T-cell (primary cell): ENCODE measurements at regions not wholly inside any gene's neighbourhood (a gene's known extent, or its start where the extent isn't known, plus 50 kb on each side); places are given as distances from the start of the nearest gene placed in this dataset.

Experiments
- ATAC-seq, 4 experiments: fragments of 200-7000 bp in 3 of 4; fragments of 150-1000 bp in 1 of 4; cut with Tn5 transposase; replicated peaks in 1 of 4; 1 replicate in 3 of 4; 2 replicates in 1 of 4; pipeline ENCODE4 v1.10.0; 2021; ENCODE audit warnings: moderate library complexity in 3 of 4, mild to moderate bottlenecking in 2 of 4, moderate number of reproducible peaks in 1 of 4
- CTCF ChIA-PET, 2 donors: fragments of 300-600 bp; sonication (Branson Sonifier 250); formaldehyde crosslinking; loops; one replicate each; lab custom pipeline; 2022; ENCODE audit warnings: antibody characterized with exemption in 2 of 2; lab: Charles Lee
- POLR2A ChIA-PET, 2 donors: fragments of 300-600 bp; sonication (Branson Sonifier 250); formaldehyde crosslinking; loops; one replicate each; lab custom pipeline; 2022; ENCODE audit warnings: antibody characterized with exemption in 2 of 2; lab: Charles Lee
- DNase-seq, 35 experiments: peaks; one replicate each; pipeline versions ENCODE4 v3.0.0 to v3.0.0-alpha.2; 2013 to 2023
- H3K27ac ChIP-seq: one replicate; pipeline ENCODE4 v1.5.1; 2013; ENCODE audit warnings: low read length
- H3K27me3 ChIP-seq, 2 experiments: replicated peaks in 1 of 2; 1 replicate in 1 of 2; 2 replicates in 1 of 2; pipeline versions ENCODE4 v1.6.1 to v1.7.0; 2013; ENCODE audit warnings: low read length in 1 of 2, mixed read lengths in 1 of 2; ENCODE audit not compliant: control insufficient read depth in 2 of 2, insufficient read depth in 2 of 2; ENCODE audit errors: extremely low read depth in 1 of 2
- H3K36me3 ChIP-seq, 2 donors: 1 replicate in 1 of 2; 2 replicates in 1 of 2; pipeline versions ENCODE4 v1.6.1 to v1.7.0; 2013; ENCODE audit warnings: low read length in 1 of 2; ENCODE audit not compliant: control insufficient read depth in 2 of 2, insufficient read depth in 1 of 2; ENCODE audit errors: extremely low read depth in 1 of 2
- H3K4me1 ChIP-seq, 2 experiments: 1 replicate in 1 of 2; 2 replicates in 1 of 2; pipeline versions ENCODE4 v1.6.1 to v1.7.0; 2013; ENCODE audit warnings: low read length in 2 of 2, mixed read lengths in 1 of 2; ENCODE audit not compliant: insufficient read depth in 2 of 2, control insufficient read depth in 1 of 2; ENCODE audit errors: extremely low read depth in 1 of 2
- H3K4me3 ChIP-seq, 2 donors: 1 replicate in 1 of 2; 2 replicates in 1 of 2; pipeline versions ENCODE4 v1.5.1 to v1.7.0; 2013; ENCODE audit warnings: mild to moderate bottlenecking in 2 of 2, low read length in 1 of 2, moderate library complexity in 1 of 2; ENCODE audit not compliant: control insufficient read depth in 1 of 2; ENCODE audit errors: extremely low read depth in 1 of 2
- H3K9me3 ChIP-seq: 2 replicates; pipeline ENCODE4 v1.7.0; 2013
- H3K27ac Mint-ChIP-seq, 2 donors: one replicate each; pipeline ENCODE4 v1.8.0; 2020 to 2021; ENCODE audit warnings: mild to moderate bottlenecking in 2 of 2, mixed read lengths in 2 of 2
- H3K27me3 Mint-ChIP-seq, 2 donors: one replicate each; pipeline ENCODE4 v1.8.0; 2021 to 2022; ENCODE audit warnings: mixed read lengths in 2 of 2
- H3K36me3 Mint-ChIP-seq: one replicate; pipeline ENCODE4 v1.8.0; 2021; ENCODE audit warnings: mixed read lengths
- H3K4me1 Mint-ChIP-seq, 3 donors: one replicate each; pipeline ENCODE4 v1.8.0; 2020 to 2022; ENCODE audit warnings: mixed read lengths in 3 of 3, mild to moderate bottlenecking in 1 of 3
- H3K4me3 Mint-ChIP-seq, 3 donors: one replicate each; pipeline ENCODE4 v1.8.0; 2020 to 2022; ENCODE audit warnings: mild to moderate bottlenecking in 3 of 3, mixed read lengths in 3 of 3, moderate library complexity in 3 of 3
- H3K9me3 Mint-ChIP-seq, 3 donors: one replicate each; pipeline ENCODE4 v1.8.0; 2020 to 2022; ENCODE audit warnings: mixed read lengths in 3 of 3
- WGBS: methylation state at CpG from one replicate; pipeline ENCODE4 v1.1.5; 2013; ENCODE audit warnings: missing lambda C conversion rate; ENCODE audit not compliant: insufficient coverage; 5-methylcytosine and 5-hydroxymethylcytosine counted together

GRCh38 chr3:101172516-101172915, 147.9 kb downstream of the IMPG2 start:
- WGBS = no CpG with 5 or more reads among the region's 1 CpG
- Histone ChIP-seq H3K27ac (no peak overlapping the region), H3K4me1 (no peaks in the 10 kb centered on the region), H3K4me3 (no peak overlapping the region), H3K27me3 (peaks cover 0 to 3% of the 10 kb centered on the region in 2 experiments), H3K36me3 (no peaks in the 10 kb centered on the region), H3K9me3 (no peaks in the 10 kb centered on the region)
- Mint-ChIP-seq H3K4me1 (no peaks in the 10 kb centered on the region), H3K4me3 (no peak overlapping the region), H3K9me3 (peaks cover 0 to 12% (median 0%) of the 10 kb centered on the region in 3 donors), H3K27me3 (peaks cover 0 to 5% of the 10 kb centered on the region in 2 donors), H3K27ac (no peak overlapping the region), H3K36me3 (no peaks in the 10 kb centered on the region)
- CTCF ChIA-PET = no interaction called here
- DNase-seq (no peak), ATAC-seq (no peak)
- POLR2A ChIA-PET = no interaction called here

DNA sequence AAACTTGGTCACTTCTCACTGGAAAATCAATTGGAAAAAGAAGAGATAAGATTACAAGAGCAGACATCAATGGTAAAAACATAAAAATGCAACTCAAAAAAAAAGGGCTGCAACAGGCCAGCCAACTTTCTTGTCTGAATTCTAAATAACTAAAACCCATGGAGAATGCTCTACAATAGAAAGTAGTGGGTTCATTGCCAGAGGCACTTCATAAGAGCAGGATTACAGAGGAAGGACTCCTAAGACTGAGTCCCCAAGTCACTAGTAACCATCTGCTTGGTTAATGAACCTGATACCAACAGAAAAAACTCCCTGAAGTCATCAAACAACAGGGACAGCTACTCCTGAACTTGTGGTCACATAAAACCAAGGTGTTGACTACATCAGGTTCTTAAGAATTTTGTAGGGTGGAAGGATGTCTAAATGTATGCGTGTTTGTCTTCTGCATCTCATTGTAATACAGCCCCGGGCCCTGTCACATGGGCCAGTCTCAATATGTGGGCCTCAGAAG, 148.6 kb downstream of the IMPG2 start:
- WGBS = no CpG with 5 or more reads among the region's 2 CpGs
- Mint-ChIP-seq H3K4me1 (no peaks in the 10 kb centered on the region), H3K27me3 (peaks cover 3 to 5% of the 10 kb centered on the region in 2 donors), H3K36me3 (no peaks in the 10 kb centered on the region), H3K9me3 (peaks cover 0 to 12% (median 0%) of the 10 kb centered on the region in 3 donors), H3K27ac (no peak overlapping the region), H3K4me3 (no peak overlapping the region)
- H3K27ac ChIP-seq = no peak overlapping the region
- DNase-seq (no peak), ATAC-seq (no peak)
- no peaks in the 10 kb centered on the region for H3K4me1 ChIP-seq
- H3K4me3 ChIP-seq = no peak overlapping the region
- no peaks in the 10 kb centered on the region for H3K9me3 ChIP-seq
- ChIA-PET CTCF (no interaction called here), POLR2A (no interaction called here)
- H3K27me3 ChIP-seq = peaks cover 0 to 3% of the 10 kb centered on the region in 2 experiments
- no peaks in the 10 kb centered on the region for H3K36me3 ChIP-seq

GRCh38 chr3:101170806-101171558, 149.4 kb downstream of the IMPG2 start:
- Histone ChIP-seq H3K4me1 (no peaks in the 10 kb centered on the region), H3K27me3 (peaks cover 0 to 3% of the 10 kb centered on the region in 2 experiments), H3K27ac (no peak overlapping the region), H3K9me3 (no peaks in the 10 kb centered on the region), H3K4me3 (no peak overlapping the region), H3K36me3 (no peaks in the 10 kb centered on the region)
- H3K27ac Mint-ChIP-seq = no peak overlapping the region
- DNase-seq = no peak
- peaks cover 0 to 12% (median 0%) of the 10 kb centered on the region in 3 donors for H3K9me3 Mint-ChIP-seq
- no peaks in the 10 kb centered on the region for H3K4me1 Mint-ChIP-seq
- ChIA-PET POLR2A (no interaction called here), CTCF (no interaction called here)
- H3K4me3 Mint-ChIP-seq = no peak overlapping the region
- no peak for ATAC-seq
- WGBS = 82% methylated on average over 2 of the region's 5 CpGs
- peaks cover 7 to 9% of the 10 kb centered on the region in 2 donors for H3K27me3 Mint-ChIP-seq
- H3K36me3 Mint-ChIP-seq = no peaks in the 10 kb centered on the region

DNA sequence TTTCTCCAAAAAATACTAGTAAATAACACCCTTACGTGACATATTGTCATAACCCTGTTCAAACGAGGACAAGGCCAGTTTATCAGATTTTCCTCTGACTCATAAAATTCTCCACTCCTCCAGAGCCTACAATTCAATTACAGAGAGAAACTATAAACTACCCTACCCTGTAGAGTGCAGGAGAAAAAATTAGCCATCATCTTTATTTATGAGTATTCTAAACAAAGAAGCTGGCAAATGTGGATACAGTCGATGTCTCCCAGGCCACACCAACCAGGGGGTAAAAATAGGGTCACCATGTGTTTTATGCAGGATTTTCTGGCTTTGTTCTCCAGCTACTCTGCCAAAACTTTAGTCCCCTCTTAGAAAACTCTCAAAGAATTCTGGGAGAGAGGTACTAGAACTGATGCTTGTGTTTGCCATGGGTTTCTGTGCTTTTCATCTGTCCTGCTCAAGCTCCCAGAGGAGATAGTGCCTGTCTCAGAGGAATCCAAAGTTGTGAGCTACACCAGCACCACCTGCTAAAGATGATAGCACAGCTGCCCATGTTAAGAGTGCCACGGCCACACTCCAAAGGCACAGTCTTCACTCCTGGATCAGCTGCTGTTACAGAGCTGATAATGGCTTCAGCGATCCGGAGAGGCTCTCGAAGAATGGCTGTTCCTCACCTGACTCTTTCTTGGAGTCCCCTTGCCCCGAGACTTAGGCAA, 150.2 kb downstream of the IMPG2 start:
- Mint-ChIP-seq H3K27ac (no peak overlapping the region), H3K36me3 (no peaks in the 10 kb centered on the region), H3K27me3 (peaks cover 7 to 14% of the 10 kb centered on the region in 2 donors), H3K9me3 (peaks cover 0 to 10% (median 0%) of the 10 kb centered on the region in 3 donors), H3K4me3 (no peak overlapping the region), H3K4me1 (no peaks in the 10 kb centered on the region)
- Histone ChIP-seq H3K27me3 (peaks cover 0 to 3% of the 10 kb centered on the region in 2 experiments), H3K4me3 (no peak overlapping the region), H3K4me1 (no peaks in the 10 kb centered on the region), H3K9me3 (no peaks in the 10 kb centered on the region), H3K27ac (no peak overlapping the region), H3K36me3 (no peaks in the 10 kb centered on the region)
- ChIA-PET POLR2A (interaction anchor here in 1 of 2 donors (1.0 kb wide), 1 partner anchor 12 kb away, joined by 3 read pairs; no protein-coding TSS in a partner anchor), CTCF (no interaction called here)
- WGBS = 92% methylated on average over 4 of the region's 8 CpGs
- DNase-seq = no peak
- no peak for ATAC-seq

DNA sequence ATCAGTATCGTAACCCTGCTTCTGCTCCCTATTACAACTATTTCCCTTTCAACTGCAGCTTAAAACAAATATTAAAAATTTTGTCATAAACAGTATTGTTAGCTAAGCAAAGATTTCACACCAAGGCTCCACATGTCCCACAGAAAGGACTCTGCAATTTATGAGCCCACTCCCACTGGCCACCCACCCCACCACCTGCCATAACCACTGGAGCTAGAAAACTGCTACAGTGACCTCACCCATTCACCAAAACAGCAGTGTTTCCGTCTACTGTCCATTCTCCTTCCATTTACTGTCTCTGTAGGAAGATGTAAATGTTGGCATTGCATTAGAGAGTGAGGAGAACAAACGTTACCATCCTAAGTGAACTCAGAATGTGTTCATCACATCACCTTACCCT, 150.9 kb downstream of the IMPG2 start:
- H3K36me3 Mint-ChIP-seq = no peaks in the 10 kb centered on the region
- H3K9me3 Mint-ChIP-seq = peaks cover 0 to 3% (median 0%) of the 10 kb centered on the region in 3 donors
- DNase-seq (no peak), ATAC-seq (no peak)
- ChIA-PET POLR2A (interaction anchor here in 1 of 2 donors (1.0 kb wide), 1 partner anchor 13 kb away, joined by 3 read pairs; no protein-coding TSS in a partner anchor), CTCF (no interaction called here)
- H3K4me1 ChIP-seq = no peaks in the 10 kb centered on the region
- H3K27me3 ChIP-seq = peaks cover 0 to 3% of the 10 kb centered on the region in 2 experiments
- no peaks in the 10 kb centered on the region for H3K4me1 Mint-ChIP-seq
- H3K4me3 ChIP-seq = no peak overlapping the region
- H3K27me3 Mint-ChIP-seq = peaks cover 7 to 14% of the 10 kb centered on the region in 2 donors
- H3K36me3 ChIP-seq = no peaks in the 10 kb centered on the region
- no CpG with 5 or more reads among the region's 3 CpGs for WGBS
- H3K4me3 Mint-ChIP-seq = no peak overlapping the region
- H3K27ac Mint-ChIP-seq = no peak overlapping the region
- no peaks in the 10 kb centered on the region for H3K9me3 ChIP-seq
- no peak overlapping the region for H3K27ac ChIP-seq

DNA sequence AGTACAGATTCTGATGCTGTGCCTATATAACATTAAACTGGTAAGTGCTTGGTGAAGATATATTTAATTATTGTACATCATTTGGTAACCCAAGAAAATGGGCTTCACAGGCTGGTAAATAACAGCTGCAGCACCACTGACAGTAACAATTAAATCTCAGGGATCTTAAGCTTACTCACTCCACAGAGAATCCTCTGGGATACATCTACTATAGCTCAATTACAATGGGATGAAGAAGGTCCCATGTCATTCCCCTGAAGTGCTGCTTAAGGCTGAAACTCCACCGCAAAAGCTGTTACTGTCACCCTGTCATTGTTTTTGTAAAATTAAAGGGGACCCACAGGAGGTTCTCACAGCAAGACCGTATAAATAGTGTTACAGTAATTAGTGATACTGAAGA, 153.0 kb downstream of the IMPG2 start:
- DNase-seq = no peak
- ATAC-seq = no peak
- H3K27ac Mint-ChIP-seq = no peak overlapping the region
- H3K9me3 ChIP-seq = no peaks in the 10 kb centered on the region
- no peak overlapping the region for H3K27ac ChIP-seq
- H3K4me1 ChIP-seq = no peaks in the 10 kb centered on the region
- 100% methylated on average over 1 of the region's 2 CpGs for WGBS
- H3K27me3 Mint-ChIP-seq = peaks cover 10 to 30% of the 10 kb centered on the region in 2 donors
- H3K36me3 ChIP-seq = no peaks in the 10 kb centered on the region
- H3K4me1 Mint-ChIP-seq = no peaks in the 10 kb centered on the region
- H3K9me3 Mint-ChIP-seq = no peaks in the 10 kb centered on the region
- no peak overlapping the region for H3K4me3 Mint-ChIP-seq
- peaks cover 0 to 3% of the 10 kb centered on the region in 2 experiments for H3K27me3 ChIP-seq
- ChIA-PET POLR2A (interaction anchor here (0.7 kb wide), 2 partner anchors 14 to 354 kb away, joined by 3 to 4 read pairs; no protein-coding TSS in a partner anchor), CTCF (no interaction called here)
- H3K36me3 Mint-ChIP-seq = no peaks in the 10 kb centered on the region
- H3K4me3 ChIP-seq = no peak overlapping the region
